Ishikawa (cell line): ENCODE measurements at regions not wholly inside any gene's neighbourhood (a gene's known extent, or its start where the extent isn't known, plus 50 kb on each side); places are given as distances from the start of the nearest gene placed in this dataset.

ENCODE experiments used
- CEBPB ChIP-seq: IDR thresholded peaks from 2 replicates; pipeline ENCODE4 v1.6.1; 2012
- CREB1 ChIP-seq: IDR thresholded peaks from 2 replicates; pipeline ENCODE4 v1.6.1; 2012; ENCODE audit warnings: low read depth
- EGR1 ChIP-seq: IDR thresholded peaks from 2 replicates; pipeline ENCODE4 v1.6.1; 2012
- EP300 ChIP-seq: IDR thresholded peaks from 2 replicates; pipeline ENCODE4 v1.6.1; 2012; ENCODE audit warnings: borderline replicate concordance
- FOXM1 ChIP-seq: IDR thresholded peaks from 2 replicates; pipeline ENCODE4 v1.6.1; 2012; ENCODE audit warnings: low read depth, borderline replicate concordance
- MAX ChIP-seq: IDR thresholded peaks from 2 replicates; pipeline ENCODE4 v1.6.1; 2012
- NFIC ChIP-seq: IDR thresholded peaks from 2 replicates; pipeline ENCODE4 v1.6.1; 2012
- RAD21 ChIP-seq: IDR thresholded peaks from 2 replicates; pipeline ENCODE4 v1.6.1; 2012; ENCODE audit warnings: low read depth
- REST ChIP-seq: IDR thresholded peaks from 2 replicates; pipeline ENCODE4 v1.6.1; 2012; ENCODE audit warnings: low read depth, mild to moderate bottlenecking
- TAF1 ChIP-seq: IDR thresholded peaks from 2 replicates; pipeline ENCODE4 v1.6.1; 2012; ENCODE audit warnings: low read depth, mild to moderate bottlenecking
- TCF12 ChIP-seq: IDR thresholded peaks from 2 replicates; pipeline ENCODE4 v1.6.1; 2012; ENCODE audit warnings: low read depth
- TEAD4 ChIP-seq: IDR thresholded peaks from 2 replicates; pipeline ENCODE4 v1.6.1; 2012
- USF1 ChIP-seq: IDR thresholded peaks from 2 replicates; pipeline ENCODE4 v1.6.1; 2012
- YY1 ChIP-seq: IDR thresholded peaks from 2 replicates; pipeline ENCODE4 v1.6.1; 2012; ENCODE audit warnings: low read depth
- ZBTB7A ChIP-seq: IDR thresholded peaks from 2 replicates; pipeline ENCODE4 v1.6.1; 2012; ENCODE audit warnings: low read depth

GRCh38 chr2:3913166-3913565 is 209.8 kb downstream of the DCDC2C start:
- TF ChIP-seq TEAD4 (no peak), USF1 (no peak), CEBPB (no peak), TAF1 (no peak), YY1 (no peak), NFIC (no peak), REST (no peak), FOXM1 (no peak)

GRCh38 chr2:3914241-3914640 is 210.9 kb downstream of the DCDC2C start:
- TF ChIP-seq NFIC (no peak), REST (no peak), FOXM1 (no peak), TCF12 (no peak), TEAD4 (no peak), TAF1 (no peak), YY1 (no peak), MAX (no peak), RAD21 (no peak), EP300 (no peak), ZBTB7A (no peak), CEBPB (no peak), CREB1 (no peak), USF1 (no peak)

- TF ChIP-seq CEBPB (no peak), YY1 (no peak), EP300 (no peak), FOXM1 (no peak), EGR1 (no peak), NFIC (no peak), TEAD4 (no peak), TCF12 (no peak), ZBTB7A (no peak), REST (no peak)
Observed at GRCh38 chr2:3927031-3927430, 223.7 kb downstream of the DCDC2C start.

- no peak for TF ChIP-seq ZBTB7A
- TF ChIP-seq YY1, result no peak
- no peak for TF ChIP-seq REST
- no peak for TF ChIP-seq EP300
- no peak for TF ChIP-seq TCF12
- no peak for TF ChIP-seq TEAD4
- TF ChIP-seq MAX, result no peak
- no peak for TF ChIP-seq CEBPB
Observed at GRCh38 chr2:3929374-3929773, 226.0 kb downstream of the DCDC2C start.
